NK-92 treated with Interleukin-12 subunit alpha and Interleukin-12 subunit beta, amount 100 ng/mL, for 24 hours (cell line): ENCODE measurements at regions not wholly inside any gene's neighbourhood (a gene's known extent, or its start where the extent isn't known, plus 50 kb on each side); places are given as distances from the start of the nearest gene placed in this dataset.
"Not testable (repeated sequence)": the region's sequence is repeated elsewhere in the genome, so short reads cannot be mapped to it uniquely, and the experiment has no call there.

Experiments used
- DNase-seq: peaks from one replicate; lab custom pipeline; 2025; lab: John Stamatoyannopoulos, UW

DNA sequence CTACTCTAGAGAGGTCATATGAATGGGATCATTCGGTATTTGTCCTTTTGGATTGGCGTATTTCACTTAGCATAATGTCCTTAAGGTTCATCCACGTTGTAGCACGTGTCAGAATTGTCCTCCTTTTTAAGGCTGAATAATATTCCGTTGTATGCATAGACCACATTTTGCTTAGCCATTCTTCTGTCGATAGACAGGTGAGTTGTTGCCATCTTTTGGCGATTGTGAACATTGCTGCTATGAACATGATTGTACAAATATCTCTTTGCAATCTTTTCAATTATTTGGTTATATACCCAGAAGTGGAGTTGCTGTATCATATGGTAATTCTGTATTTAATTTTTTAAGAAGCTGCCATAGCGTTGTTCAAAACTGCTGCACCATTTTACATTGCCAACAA lies 52.4 kb upstream of the GOLGA8J start:
- no peak for DNase-seq

DNA sequence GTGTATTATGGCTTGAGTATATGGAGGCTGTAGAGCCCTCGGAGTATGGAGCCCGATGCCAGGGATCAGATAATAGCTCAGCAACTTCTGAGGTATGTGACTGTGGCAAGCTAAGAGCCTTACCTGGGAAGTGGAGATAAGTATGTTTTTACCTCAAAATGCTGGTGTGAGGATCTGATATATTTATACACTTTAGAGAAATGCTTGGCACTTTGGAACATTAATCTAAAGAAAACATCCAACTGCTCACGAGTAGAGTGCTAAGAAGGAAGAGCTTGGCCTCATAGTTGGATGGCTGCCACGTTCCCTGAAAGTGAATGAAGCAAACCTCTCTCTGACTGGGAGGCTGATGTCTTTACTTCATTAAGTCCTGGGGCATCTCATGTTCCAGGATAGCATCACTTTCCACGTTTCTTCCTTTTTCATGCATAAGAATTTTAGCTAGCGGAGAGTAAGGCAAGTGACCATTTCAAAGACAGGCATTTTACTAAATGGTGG lies 58.9 kb upstream of the GOLGA8J start:
- no peak for DNase-seq

DNA sequence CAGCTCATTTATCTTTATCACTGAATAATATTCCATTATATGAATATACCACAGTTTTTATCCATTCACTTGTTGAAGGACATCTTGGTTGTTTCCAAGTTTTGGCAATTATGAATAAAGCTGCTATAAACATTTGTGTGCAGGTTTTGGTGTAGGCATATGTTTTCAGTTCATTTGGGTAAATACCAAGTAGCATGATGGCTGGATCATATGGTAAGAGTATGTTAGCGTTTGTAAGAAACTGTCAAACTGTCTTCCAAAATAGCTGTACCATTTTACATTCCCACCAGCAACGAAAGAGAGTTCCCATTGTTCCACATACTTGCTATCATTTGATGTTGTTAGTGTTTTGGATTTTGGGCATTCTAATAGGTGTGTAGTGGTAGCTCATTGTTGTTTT lies 72.0 kb upstream of the GOLGA8J start:
- DNase-seq, result no peak

DNA sequence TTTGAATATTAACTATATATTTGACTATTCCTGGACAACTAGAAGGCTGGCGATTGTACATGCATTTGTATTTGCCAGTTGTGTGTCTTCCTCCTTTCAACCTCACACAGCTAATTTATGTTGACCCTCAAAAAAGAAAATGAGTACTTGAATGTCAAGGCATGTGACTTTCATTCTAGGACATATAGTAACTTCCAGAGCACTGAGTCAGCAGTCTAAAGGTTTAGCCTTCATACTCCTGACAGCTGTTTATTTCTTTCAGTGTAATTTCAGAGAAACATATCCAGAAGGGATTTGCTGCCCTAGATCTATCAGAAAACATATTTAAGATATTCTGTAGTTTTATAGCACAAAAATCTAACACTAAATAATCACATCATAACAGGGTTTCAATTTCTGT lies 74.6 kb upstream of the GOLGA8J start:
- no peak for DNase-seq

DNA sequence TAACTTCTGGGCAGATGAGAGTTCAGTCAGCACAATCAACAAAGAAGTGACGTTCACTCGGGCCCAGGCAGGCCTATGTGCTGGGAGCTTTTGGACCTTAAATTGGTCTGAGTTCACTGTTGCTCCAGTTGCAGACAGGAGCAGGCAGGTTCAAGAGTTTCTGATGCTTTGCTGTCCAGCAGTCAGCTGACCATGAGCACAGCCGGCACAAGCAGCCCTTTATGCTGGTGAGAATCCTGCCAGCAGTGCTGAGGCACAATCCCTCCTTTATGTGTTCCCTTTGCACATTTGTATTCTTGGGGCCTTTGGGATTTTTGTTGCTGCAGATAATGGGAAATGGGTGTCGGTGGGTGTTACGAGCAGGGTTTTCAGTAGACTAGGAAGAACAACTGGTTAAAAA lies 81.2 kb upstream of the GOLGA8J start:
- no peak for DNase-seq

DNA sequence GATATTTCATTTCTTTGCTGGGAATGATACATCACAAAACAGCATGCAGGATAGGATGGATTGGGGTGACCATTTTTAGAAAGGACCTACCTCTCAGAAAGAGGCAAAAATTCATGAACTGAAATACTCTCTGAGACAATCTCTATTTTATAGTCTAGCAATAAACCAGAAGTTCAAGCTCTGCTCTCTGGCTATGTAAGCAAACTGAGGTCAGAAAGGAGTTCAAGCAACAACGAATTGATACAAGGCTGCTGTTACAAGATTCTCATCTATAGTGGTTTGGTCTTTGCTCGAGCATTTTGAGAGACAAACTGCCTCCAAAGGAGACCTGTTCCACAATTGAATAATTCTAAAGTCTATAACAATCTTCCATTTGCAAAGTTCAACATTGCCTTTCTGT lies 84.7 kb upstream of the GOLGA8J start:
- no peak for DNase-seq

DNA sequence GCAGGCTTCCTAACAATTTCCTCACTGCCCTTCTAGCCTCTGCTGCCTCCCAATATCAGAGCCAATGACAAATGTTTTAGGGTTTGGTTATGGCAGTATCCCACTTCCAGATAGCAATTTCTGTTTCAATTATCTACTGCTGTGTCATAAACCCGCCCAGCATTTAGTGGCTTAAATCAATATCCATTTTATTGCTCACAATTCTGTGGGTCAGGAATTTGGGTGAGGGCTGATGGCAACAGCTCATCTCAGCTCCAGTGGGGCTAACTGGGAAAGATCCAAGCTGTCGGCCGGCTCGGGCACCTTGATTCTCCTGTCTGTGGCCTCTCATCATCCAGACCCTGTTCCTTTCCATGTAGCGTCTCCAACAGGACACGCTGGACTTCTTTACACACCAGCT lies 85.3 kb upstream of the GOLGA8J start:
- no peak for DNase-seq

DNA sequence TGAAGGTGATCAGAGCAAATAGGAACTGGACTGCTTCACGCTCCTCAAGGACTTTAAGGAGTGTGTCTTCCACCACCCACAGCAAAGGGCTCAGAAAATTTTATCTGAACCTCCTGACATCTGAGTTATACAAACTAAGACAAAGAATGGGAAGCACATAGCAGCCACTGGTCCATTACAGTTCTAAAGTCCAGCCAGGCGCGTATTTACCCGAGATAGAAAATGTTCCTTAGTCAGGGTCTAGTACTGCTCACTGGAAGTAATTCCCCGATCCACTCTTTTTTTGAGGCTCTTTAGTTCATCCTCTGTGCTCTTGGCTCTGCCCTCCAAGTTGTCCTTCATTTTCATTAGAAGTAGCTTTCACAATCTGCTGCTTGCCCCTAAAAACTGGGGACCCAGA lies 88.5 kb upstream of the GOLGA8J start:
- DNase-seq, result no peak

DNA sequence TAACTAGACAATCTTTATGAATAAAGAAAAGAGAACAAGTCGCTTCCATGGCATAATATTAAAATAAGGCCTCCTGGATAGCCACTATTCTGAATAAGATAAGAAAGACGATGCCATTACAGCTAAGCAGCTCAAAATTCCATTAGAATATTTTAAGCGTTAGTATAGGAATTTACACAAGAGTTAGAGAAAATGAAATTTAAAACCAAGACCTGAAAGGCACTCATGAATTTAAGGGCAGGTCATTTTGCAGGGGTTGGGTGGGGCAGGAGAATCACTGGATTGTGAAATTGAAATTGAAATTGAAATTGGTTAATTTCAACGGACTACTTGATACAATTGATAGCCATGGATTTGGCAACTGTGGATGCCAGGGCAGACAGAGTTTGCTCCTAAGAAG lies 91.8 kb upstream of the GOLGA8J start:
- DNase-seq, result no peak

DNA sequence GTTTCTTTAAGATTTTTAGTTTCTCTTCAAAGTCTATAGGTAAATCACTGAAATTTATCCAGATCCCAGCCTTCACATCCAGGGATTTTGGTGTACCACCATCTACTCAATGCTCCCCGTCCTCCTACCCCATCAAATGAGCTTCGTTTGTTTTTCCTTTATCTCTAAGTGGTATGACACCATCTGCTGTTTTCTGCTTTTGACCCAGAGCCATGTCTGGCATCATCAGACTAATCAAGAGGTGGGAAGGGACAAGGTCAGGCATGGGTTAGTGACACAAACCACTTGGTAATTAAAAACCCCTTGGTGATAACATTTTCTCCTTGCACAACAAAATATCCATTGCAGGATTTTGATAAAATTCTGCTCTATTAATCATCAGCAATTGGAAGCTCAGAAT lies 92.7 kb upstream of the GOLGA8J start:
- no peak for DNase-seq

DNA sequence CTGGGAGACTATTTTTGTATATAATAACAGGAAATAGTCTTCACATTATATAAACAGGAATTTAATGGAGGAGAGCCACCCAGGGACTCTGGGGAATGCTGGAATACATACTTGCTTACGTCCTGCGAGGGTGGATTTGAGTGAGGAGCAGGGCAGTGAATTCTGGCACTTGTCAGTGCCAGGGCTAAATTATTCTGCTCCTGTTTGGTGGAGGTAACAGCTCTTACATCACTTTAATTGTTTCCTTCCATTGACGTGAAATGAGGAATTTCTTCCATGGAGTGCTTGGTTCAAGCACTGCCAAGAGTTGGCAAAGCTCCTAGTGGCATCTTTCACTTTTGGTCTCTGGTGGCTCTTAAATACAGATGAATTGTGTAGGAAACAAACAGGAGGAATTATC lies 94.1 kb upstream of the GOLGA8J start:
- no peak for DNase-seq

DNA sequence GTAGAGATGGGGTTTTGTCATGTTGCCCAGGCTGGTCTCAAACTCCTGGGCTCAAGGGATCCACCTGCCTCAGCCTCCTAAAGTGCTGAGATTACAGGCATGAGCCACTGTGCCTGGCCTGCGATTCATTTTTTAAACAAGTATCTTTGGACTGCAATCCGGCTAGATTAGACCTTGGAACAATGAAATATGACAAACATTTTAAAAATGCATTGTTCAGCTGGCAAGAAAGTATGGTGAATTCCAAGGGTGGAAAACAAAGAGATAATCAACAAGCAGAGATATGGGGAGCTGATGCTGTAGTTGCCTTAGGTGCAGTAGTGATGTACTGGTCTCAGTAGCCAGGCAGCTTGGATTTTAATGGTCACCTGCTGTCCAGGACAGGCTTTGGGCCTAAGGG lies 95.8 kb upstream of the GOLGA8J start:
- no peak for DNase-seq

DNA sequence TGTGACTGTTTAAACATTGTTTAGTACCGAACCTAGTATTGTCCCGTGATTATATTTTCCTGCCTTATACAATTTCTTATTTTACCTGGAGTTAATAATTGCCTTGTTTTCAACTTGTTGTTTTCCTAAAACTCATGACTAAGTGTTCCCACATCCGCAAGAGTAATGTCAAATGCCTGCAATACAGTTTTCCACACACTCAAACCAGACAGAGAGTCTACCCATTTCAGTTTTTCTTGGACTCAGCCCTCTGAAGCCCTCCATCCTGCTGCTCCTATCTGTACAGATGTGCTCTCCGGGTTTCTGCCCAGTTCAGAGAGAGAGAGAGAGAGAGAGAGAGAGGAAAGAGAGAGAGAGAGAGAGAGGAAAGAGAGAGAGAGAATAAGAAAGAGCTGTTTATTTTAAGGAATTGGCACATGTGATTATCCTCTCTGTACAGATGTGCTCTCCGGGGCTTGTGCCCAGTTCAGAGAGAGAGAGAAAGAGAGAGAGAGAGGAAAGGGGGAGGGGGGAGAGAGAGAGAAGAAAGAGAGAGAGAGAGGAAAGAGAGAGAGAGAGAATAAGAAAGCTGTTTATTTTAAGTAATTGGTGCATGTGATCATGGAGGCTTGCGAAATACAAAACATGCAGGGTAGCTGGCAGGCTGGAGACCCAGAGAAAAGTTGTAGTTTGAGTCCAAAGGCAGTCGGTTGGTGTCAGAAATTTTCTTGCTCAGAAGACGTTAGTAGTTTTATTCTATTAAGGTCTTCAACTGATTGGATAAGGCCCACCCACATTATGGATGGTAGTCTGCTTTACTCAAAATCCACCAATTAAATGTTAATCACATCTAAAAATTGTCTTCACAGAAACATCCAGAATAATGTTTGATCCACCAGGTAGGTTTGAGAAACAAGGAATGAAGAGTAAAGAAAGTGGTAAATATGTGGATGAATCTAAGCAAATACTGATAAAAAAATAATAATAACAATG lies 104.1 kb upstream of the GOLGA8J start:
- no peak for DNase-seq

DNA sequence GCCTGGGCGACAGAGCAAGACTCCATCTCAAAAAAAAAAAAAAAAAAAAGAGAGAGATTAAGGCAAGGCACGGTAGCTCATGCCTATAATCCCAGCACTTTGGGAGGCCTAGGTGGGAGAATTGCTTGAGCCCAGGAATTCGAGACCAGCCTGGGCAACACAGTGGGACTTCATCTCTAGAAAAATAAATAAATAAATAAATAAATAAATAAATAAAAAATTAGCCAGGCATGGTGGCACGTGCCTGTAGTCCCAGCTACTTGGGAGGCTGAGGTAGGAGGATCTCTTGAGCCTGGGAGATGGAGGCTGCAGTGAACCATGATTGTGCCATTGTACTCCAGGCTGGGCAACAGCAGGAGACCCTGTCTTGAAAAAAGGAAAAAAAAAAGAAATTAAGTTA lies 108.7 kb upstream of the GOLGA8J start:
- DNase-seq, result not testable (repeated sequence)

DNA sequence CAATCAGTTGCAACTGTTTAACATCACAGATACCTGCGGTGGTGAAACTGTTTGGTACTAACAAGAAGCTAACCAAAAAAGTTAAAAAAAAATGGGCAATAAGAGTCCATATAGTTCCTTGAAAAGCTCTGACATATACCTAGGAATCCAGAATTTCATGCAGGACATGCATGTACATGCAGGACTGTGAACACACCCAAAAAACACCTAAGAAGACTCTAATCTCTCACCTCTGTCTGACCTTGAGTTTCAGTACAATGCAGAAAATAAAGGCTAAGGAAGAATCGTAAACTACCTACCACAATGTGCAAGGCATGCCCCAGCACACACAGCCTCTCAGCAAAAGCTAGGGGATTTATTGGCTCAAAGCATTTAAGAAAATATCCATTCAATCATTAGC lies 110.7 kb upstream of the GOLGA8J start:
- no peak for DNase-seq

DNA sequence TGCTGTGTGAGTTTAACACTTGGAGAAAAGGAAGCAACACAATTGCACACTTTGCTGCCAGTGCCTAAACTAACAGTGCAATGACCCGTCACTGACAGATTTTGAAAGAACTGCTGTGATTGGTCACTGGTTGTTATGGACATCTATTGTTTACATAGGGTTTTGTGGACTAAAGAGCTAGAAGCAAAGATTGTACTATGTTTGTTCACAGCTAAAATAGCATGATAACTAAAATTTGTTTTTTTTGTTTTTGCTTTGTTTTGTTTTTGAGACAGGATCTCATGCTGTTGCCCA lies 112.4 kb upstream of the GOLGA8J start:
- DNase-seq, result no peak

DNA sequence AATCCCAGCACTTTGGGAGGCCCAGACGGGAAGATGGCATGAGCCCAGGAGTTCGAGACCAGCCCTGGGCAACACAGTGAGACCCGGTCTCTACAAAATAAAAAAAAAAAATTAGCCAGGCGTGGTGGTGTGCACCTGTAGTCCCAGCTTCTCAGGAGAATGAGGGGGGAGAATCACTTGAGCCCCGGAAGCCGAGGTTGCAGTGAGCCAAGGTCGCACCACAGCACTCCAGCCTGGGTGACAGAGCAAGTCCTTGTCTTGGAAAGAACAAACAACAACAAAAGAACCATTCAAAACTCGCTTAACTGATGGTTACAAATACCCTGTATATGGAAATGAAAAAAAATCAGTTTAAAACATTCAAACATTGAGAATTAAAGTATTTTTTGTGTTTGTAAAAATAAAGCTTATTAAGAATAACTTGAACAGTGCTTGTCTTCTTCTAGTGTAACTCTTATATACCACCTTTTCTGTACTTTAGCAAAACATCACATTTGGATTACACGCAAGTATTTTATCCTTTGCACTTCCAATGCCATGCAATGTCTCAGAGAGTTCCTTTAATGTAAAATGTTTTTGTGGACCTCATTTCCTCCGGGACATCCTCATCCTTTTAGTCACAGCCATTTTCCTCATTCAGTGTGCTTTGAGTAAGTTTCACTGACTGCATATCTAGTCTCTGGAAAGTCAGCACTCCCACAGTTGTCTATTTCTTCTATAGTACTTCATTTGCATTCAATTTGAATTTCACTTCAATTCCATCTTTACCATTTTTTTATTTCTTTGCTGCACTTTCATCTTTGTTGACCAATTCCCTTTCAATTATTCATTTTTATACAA lies 113.0 kb upstream of the GOLGA8J start:
- no peak for DNase-seq

DNA sequence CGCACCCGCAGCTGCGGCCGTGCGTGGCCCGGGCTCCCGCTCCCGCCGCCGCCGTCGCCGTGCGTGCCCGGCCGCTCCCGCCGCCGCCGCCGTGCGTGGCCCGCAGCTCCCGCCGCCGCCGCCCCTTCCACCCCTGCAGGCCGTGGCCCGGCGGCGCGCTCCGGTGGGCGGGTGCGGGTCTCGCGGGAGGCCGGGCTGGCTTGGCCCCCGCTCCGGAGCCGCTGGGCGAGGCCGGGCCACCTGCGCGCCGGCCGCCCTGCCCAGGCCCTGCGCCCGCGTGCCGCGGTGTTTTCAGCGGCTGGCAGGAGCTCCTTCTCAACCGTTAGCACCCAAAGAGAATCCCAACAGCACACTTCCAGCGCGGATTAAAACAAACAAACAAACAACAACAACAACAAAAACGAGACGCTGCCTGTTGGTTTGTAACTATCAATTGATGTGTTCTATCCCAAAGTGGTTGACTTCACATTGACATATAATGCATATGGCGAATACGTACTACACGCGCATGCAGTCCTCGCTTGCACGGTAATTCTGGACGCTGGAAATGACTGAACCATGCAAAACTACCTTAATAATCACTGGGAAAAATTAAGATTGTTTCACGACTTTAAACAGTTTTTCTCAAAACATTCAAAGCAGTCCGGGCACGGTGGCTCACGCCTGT lies 113.7 kb upstream of the GOLGA8J start:
- no peak for DNase-seq

DNA sequence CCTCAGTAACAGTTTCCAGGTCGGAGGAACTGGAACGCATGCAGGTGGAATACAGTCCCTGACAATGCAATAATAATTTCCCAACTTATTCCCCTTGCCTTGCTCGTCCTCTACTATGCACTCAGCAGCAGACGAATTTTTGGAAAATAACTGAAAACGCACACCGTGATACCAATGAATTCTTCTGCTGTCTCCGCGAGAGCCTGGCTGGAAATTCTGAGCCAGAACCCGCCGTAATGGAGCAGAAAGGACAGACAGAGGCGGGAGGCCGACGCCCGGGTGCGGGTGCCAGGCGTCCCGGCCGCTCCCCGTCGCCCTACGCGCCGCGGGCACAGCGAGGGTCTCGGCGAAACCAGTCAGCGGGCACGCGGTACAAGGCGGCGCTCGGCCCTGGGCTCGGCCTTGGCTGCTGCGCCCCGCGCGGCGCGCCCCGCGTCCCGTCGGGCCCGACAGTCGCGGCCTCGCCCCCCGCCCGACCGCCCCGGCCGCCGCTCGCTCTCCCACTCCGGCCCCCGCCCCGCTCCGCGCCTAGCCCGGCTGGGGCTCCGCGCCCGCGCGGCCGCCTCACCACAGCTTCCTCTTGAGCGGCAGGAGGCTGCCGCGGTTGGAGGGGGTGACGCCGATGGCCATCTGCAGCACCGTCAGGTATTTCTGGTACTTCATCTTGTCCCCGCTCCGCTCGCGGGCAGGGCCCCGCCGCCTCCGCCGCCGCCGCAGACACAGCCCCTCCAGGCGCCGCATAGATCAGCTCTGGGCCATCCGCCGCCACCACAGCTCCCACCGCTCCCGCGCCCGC lies 114.5 kb upstream of the GOLGA8J start:
- DNase-seq, result no peak

DNA sequence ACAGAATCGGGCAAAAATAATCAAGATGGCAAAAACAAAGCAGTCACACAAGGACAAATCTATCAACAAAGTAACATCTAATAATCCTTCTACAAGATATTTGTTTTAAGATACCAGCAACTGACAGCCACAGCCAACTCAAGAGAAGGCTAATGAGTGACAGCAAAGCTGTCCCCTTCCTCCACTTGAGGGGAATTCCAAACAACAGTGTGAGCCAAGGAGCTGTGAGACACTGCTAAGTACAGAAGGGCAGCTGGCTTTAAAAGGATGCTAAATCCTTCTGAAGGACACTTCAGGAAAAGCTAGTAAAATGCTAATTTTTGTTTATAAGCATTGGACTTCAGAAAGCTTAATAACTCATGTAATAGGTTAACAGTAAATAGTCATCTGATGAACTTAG lies 120.3 kb upstream of the GOLGA8J start:
- DNase-seq, result no peak

DNA sequence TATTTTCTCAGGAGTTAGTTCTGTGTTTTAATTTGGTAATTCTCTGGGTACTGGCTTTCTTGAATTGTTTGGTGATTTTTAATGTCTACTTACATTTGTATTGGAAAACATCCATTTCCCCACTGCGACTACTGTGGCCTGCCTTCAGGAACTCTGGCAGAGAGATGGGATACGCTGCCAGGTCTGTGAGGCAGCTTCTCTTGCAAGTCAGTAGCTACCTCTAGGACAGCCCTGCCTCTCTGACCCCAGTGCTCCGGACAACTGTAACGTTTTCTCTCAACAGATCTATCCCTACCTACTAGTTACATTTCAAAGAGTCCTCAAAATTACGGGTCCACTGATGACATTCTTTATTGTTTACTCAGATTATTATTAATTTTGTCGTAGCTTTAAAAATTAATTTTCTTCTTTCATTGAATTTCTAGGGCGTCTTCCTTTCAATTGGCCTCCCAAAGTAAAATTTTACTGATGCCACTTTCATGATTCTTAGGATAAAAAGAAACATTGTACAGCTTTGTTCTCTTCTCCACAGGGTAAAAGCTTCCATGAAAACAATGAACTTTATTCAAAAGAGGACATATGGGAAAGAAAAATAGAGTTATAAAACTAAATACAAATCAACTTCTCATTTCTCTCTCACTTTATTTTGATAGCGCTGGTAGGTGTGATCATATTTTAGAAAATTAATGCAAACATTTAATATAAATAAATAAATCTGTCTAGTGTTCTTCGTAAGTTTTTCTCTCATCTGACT lies 123.2 kb upstream of the GOLGA8J start:
- DNase-seq, result no peak
